ENCODE measurements at regions not wholly inside any gene's neighbourhood (a gene's known extent, or its start where the extent isn't known, plus 50 kb on each side); places are given as distances from the start of the nearest gene placed in this dataset.
"Not testable (repeated sequence)": the region's sequence is repeated elsewhere in the genome, so short reads cannot be mapped to it uniquely, and the experiment has no call there.

DNA sequence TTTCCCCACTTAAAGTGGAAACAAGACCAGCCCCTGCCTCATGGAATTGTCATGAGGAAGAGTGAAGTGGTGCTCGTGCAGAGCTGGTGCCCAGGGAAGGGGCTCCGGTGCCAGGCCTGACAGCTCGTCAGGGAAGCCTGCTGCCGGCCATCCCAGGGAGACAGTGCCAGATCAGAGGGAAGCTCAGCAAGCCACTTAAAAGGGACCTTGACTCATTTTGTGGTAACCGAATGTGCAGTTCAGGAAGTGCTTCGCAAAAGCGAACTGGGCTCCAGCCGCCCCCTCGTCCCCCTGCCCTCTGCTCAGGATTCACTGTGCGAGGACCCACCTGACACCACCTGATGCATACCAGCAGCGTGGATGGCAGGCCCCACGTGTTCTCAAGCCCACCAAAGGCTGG is 209.6 kb upstream of the PLGLB2 start:
- DNase-seq (ENCODE audit: low spot score) = not testable (repeated sequence)

DNA sequence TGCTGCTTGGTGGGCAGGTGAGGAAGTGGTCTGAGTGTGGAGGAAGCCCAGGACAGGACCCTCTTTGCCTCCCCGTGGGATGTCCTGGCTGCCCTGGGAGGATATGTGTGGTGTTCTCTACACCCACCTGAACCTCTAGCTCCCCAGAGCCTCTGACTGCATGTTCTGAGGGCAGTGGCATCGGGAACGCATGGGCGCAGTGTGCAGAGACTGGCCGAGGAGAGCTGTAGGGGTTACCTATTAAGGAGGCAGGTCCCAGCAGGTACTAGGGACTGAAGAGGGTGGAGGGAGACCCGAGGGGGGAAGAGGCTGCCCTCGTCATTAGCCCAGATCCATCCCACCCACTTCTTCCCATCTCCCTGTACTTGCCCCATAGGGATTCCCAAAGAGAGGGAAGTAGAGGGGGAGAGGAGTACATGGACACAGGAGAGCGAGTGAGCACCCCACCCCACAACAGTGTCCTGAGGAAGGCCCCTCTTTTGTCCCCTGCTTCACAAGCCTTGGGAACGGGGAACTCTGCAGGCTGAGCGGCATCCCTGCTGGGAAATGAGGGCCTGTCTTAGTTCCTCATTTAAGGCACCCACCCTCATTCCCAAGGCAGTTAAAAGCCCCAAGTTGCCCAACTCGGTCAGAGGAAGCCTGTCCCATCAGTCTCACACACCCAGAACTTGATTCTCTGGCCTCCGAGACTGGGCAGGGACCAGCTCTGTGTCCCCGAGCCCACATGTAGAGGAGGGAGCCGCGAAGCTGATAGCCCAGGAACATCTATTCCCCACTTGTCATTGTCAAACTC is 208.5 kb upstream of the PLGLB2 start:
- DNase-seq (ENCODE audit: low spot score) = not testable (repeated sequence)

DNA sequence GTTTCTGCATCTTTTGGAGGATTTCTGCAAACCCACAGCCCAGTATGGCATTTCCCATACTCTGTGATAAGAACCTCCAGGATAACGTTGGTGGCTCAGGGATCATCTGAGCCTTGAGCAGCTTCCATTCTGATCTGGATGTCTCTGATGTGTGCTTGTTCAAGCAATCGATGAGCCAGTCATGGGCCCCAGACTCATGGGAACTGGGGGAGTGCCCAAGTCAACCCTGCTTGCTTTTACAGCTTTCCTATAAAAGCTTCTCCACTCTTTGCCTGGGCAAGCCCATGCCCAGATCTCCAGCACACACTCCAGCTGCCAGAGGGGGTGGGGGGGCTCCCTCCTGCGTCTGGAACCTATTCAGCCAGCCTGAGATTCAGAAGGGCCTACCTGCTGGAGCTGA is 207.6 kb upstream of the PLGLB2 start:
- not testable (repeated sequence) for DNase-seq (ENCODE audit: low spot score)

DNA sequence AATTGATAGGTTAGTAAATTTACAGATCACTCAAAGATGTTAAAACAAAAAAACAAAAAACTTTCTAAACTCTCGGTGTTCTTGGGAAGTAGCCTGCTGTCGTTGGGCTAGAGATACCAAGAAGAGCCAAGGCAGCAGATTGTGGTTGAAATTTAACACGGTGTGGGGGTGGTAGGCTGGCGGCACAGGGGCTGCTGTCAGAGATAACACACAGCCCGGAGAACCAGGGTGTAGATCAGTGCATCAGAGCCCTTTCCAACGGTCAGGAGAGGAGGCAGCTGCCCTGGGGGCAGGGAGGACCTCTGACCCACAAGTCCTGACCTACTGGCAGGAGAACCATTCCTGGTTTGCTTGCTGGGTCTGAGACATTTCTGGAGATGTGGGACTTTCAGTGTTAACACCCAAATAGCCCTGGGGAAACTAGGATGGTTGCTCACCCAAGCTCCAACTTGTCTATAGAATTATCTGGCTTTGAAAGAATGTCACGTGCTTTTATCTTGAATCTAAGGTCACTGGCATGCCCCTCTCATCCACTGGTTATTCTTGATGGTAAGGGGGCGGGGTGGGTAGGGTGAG is 205.2 kb upstream of the PLGLB2 start:
- DNase-seq (ENCODE audit: low spot score) = not testable (repeated sequence)

DNA sequence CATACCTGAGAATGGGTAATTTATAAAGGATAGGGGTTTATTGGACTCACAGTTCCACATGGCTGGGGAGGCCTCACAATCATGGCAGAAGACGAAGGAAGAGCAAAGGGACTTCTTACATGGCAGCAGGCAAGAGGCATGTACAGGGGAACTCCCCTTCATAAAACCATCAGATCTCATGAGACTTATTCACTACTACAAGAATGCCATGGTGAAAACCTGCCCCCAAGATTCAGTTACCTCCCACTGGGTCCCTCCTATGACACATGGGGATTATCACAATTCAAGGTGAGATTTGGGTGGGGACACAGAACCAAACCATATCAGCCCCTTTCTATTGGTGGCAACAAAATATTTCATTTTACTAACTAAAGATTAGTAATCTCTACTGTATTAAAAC is 204.1 kb upstream of the PLGLB2 start:
- not testable (repeated sequence) for DNase-seq (ENCODE audit: low spot score)

DNA sequence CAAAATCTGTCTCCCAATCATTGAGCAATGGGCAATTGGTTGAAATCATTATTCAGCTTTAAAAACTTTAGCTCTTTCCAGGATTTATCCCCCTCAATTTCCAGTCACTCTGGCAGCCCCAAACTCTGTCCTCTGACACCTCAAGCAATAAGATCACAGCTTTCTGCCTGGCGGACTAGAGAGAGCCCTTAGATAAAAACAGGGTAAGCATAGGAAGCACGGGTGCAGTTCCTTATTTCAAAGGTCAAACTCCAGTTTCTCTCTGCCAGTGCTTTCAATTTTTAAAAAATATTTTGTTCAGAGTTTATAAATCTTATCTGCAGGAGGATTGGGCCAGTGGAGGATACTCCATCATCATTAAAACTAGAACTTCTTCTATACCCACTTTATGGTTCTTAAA is 200.8 kb upstream of the PLGLB2 start:
- not testable (repeated sequence) for DNase-seq (ENCODE audit: low spot score)

DNA sequence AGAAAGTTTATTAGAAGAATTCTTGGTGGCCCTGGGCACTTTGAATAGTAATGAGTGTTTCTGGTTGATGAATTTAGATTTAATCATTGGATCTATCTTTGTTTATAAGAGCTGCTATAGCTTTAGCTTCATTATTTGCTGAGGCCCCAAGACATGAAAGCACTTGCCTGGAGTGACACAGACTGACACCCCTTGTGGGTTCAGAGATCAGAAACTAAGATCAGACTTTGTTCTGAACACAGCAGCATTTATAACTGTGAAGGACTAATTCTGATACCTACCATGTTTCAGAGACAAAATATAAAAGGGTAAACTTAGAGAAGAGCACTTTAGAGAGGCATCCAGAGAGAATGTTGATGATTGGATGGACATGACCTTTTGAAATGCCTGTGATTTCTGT is 199.9 kb upstream of the PLGLB2 start:
- not testable (repeated sequence) for DNase-seq (ENCODE audit: low spot score)

DNA sequence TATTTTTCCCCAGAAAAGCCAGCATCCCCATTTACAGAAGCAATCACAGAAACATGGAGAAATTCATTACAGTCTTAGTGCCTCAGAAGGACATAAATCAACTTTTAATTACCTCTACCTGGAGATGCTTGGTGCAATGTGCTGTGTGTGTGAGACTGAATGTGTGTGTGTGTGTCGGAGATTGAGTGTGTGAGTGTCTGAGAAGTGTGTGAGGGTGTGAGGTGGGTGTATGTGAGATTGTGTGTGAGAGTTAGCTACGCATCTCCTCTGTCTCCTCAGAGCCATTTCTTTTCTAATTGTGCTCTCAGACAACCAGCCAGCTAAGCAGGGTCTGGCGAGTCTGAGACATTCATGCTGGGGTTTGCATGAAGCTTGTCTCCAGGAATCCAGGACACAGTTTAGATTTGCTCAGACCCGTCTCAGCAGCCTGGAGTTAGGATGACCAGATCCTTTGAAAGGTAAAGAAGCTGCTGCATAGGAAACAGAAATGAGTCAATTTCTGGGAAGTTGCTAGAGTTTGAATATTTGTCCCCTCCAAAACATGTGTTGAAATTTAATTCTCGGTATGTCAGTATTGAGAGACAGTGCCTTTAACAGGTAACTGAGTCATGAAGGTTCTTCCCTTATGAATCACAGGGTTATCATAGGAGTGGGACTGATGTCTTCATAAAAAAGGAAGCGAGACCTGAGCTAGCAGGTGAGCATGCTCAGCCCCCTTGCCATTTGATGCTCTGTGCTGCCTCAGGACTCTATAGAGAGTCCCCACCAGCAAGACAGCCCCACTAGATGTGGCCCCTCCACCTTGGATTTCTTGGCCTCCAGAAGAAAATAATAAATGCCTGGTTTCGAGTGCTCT is 199.0 kb upstream of the PLGLB2 start:
- not testable (repeated sequence) for DNase-seq (ENCODE audit: low spot score)

DNA sequence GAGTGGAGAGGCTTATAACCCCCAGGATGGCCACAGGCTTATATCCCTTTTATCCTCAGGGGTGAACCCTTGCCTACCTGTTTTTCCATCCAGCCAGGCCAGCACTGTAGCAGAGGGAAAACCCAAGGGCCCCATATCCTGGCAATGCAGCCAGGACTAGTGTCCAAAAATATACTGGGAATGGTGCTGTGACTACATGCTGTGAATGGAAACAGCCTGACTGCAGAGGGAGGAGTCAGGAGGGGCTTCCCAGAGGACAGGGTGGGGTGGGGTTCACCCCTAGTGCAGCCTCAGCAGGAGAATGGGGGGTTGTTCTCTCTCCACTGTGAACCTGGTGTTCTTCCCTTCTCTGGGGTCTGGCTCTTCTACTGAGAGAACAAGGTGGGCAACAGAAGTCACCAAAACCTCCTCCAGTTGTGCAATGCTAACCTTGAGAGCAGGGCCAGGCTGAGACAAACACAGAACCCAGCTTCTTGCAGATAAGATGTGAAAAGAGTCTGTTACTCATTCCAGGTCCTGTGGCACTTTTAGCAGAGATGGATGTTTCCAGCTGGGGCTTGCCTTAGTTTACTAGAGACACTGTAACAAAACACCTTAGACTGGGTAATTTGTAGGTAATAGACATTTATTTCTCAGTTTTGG is 198.2 kb upstream of the PLGLB2 start:
- not testable (repeated sequence) for DNase-seq (ENCODE audit: low spot score)

DNA sequence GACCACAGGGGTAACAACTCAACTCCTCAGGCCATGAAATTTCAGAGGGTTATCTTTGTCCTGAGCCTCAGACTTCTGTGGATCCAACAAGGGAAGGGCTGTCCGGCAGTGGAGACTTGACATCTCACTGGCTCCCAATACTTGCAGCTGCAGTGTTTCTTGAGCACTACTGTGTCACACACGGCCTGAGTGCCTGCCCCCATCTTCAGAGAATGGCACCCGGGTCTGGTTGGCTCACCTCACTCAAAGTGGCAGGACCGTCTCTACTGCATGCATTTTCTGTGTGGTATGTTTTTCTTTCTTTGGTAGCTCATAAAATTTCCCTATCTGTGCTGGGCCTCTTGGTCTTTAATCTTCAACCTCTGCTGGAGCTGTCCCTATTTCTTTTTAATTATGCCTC is 193.2 kb upstream of the PLGLB2 start:
- not testable (repeated sequence) for DNase-seq (ENCODE audit: low spot score)

DNA sequence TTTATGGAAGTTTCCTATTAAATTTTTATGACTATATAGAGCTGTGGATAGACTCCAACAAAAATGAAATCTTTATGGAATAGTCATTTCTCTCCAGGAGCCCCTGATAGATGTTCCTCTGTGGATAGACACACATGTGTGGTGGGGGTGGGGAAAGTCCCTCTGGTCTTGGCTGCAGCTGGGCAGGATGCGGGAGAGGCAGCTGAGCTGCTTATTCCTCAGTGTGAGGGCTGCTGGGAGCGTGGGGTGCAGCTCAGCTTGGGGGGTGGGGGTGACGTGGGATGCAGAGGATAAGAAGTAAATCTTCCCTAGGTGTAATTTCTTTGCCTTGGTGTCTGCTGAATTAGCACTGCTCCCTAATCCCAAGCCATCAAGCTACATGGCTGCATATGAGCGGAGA is 192.8 kb upstream of the PLGLB2 start:
- DNase-seq (ENCODE audit: low spot score) = not testable (repeated sequence)

DNA sequence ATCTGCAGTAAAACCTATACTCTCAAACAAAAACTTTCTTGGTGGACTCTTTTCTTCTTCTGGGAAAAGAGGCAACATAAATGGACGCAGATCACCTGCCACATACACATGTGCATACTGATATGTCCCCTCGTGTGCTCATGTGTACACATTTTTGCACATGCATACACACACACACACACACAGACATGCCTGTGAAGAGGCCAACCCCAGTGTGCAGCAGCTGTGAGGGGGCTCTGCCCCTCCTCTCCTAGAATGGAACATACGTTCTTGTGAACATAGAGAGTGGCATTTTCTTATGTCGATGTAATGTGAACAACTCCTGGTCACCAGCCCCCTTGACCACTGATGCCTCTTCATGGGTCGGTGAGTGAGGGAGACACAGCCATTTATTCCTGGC is 188.9 kb upstream of the PLGLB2 start:
- DNase-seq (ENCODE audit: low spot score) = not testable (repeated sequence)

DNA sequence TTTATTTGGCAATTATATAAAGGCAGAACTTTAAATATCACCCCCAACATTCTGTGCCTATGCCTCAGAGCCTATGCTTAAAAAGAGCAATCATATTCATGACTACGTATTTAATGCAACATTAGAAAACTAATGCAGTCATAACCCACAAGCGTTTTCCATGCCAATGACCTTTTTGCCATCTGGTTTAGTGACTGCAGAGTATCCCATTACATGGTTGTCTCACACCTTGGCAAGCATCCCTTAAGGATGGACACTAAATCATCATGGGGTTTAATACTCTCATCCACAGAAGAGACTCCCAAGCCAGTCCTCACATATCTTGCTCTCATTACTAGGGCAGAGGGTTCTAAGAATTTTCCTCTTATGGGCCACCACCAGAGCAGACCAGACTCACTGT is 188.2 kb upstream of the PLGLB2 start:
- not testable (repeated sequence) for DNase-seq (ENCODE audit: low spot score)

DNA sequence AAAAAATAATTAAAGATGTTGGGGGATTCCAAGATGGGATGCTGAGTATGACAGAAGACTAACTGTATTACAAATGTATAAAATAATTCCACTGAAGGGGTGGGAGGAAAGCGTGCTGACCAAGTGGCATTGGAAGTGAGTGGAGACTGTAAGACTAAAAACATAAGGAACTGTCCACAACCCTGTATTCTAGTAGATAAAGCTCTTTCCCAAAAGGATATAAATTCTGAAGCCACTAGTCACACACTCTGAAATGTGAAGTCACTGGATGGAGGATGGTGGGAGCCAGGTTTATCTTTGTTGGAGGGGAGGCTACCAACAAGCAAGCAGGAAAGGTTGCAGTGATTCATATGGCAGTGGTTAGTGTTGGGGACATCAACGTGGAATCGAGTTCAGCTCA is 182.8 kb upstream of the PLGLB2 start:
- DNase-seq (ENCODE audit: low spot score) = not testable (repeated sequence)

DNA sequence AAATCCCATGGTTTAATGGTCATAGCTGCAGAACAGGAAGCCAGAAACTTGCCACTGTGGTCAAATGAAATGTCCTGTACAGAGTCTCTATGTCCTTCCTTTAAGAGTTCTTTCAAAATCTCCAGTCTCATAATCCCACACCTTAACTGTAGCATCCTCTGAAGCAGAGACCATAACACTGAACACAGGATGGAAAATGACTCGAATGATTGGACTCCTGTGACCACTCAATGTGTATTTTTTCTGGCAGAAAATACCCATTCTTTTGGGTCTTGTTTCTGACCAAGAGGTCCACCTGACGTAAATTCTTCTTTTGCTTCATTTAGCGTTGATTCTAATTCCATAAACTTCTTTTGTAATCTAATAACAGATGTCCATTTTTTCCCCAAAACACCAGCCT is 181.4 kb upstream of the PLGLB2 start:
- not testable (repeated sequence) for DNase-seq (ENCODE audit: low spot score)

DNA sequence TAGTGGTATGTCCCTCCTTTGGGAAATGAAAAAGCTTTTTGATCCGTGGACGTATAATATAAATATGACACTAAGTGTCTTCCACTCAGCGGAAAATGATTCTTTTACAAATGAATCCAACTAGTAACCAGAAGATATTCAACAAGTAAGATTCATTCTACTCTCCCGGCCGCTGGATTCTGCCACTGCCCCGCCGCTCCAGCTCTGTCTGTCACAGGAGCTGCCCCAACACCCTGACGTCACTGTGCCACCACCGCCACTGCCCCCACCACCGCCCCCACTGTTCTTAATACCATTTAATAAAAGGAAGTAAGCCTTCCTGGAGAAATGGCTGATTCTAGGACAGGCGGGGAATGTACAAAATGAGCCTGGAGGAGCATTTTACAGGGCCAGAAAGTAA is 180.8 kb upstream of the PLGLB2 start:
- DNase-seq (ENCODE audit: low spot score) = not testable (repeated sequence)

DNA sequence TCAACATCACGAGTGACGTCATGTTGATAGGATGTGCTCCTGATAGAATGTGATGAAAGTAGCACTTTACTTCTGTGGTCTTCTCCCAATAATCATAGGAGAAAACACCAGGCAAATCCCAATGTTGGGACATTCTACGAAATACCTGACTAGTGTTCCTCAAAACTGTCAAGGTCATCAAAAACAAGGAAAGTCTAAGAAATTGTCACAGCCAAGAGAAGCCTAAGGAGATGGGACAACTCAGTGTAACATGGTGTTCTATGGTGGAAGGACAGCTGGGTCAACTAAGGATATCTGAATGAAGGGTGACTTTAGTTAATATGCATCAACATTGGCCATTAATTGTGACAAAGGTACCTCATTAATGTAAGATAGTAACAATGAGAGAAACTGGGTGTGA is 180.0 kb upstream of the PLGLB2 start:
- not testable (repeated sequence) for DNase-seq (ENCODE audit: low spot score)

DNA sequence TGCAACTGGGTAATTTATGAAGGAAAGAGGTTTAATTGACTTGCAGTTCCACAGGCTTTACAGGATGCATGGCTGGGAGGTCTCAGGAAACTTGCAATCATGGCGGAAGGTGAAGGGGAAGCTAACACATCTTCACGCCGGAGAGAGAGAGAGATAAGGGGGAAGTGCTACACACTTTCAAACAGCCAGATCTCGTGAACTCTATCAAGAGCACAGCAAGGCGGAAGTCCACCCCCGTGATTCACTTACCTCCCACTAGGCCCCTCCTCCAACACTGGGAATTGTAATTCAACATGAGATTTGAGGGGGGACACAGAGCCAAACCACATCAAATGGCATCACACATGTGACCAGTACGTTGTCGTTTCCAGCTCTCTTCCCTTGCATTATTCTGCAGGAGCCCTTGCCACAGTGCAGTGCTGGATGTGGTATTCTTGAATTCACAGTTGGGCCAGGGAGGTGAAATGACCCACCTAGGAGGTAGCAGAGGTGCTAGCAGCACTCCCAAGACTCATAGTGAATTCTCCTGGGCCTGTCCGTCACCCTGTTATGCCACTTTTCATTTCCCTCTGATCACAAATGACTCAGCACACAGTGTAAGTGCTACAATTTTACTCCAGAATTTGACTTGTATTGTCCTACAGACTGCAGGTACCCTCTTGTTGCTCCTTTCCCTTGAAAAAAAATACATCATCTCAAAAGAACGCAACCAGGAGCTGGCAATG is 179.2 kb upstream of the PLGLB2 start:
- not testable (repeated sequence) for DNase-seq (ENCODE audit: low spot score)

DNA sequence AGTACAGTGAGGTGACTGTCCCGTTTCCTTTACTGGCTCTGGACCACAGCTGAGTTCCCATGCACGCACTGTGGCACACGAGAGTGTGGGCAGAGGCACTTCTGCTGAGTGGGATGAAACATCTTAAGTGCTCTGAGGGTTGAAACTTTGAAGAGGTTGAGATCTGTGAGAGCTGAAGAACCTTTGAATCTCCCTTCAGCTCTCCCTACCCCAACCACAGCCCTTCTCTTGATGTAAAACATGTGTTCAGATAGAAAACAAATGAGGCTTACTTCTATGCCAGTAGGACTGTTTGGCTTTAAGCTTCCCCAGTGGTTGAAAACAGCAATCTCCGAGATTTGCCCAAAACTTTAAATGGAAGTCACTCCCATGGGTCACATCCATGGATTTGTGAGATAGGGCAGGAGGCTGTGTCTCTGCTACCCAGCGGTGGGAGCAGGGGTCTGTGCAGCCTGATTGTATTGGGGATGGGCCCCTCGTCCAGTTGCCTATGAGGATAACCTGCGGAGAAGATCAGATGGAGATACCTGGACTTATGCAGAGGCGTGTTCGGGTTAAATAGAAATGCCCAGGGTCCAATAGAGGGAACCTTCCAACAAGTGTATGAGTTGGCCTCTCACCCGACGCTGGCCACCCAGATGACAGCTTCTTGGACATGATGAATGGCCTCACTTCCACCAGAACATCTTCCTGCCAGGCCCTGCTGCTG is 178.0 kb upstream of the PLGLB2 start:
- DNase-seq (ENCODE audit: low spot score) = not testable (repeated sequence)

DNA sequence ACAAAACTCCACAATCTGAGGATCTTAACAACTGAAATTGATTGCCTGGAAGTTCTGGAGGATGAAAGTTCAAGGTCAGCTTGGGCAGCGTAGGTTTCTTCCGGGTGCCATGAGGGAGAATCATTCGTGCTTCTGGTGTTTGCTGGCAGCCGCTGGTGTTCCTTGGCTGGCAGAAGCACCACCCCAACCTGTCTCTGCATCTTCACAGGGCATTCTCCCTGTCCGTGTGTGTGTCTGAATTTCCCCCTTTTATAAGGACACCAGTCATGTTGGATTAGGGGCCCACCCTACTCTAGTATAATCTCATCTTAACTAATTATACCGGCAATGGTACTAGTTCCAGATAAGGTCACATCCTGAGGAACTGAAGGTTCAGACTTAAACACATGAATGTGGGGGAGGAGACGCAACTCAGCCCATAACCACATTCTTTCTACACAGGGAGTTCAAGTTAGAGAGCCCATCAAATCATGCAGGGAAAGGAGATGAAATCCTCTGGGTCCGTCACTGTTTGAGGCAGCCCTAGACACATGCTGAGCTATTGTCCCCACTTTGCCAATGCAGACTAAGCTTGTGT is 175.9 kb upstream of the PLGLB2 start:
- not testable (repeated sequence) for DNase-seq (ENCODE audit: low spot score)

Data from A172 (cell line).